ENCODE measurements at regions not wholly inside any gene's neighbourhood (a gene's known extent, or its start where the extent isn't known, plus 50 kb on each side); places are given as distances from the start of the nearest gene placed in this dataset.

DNA sequence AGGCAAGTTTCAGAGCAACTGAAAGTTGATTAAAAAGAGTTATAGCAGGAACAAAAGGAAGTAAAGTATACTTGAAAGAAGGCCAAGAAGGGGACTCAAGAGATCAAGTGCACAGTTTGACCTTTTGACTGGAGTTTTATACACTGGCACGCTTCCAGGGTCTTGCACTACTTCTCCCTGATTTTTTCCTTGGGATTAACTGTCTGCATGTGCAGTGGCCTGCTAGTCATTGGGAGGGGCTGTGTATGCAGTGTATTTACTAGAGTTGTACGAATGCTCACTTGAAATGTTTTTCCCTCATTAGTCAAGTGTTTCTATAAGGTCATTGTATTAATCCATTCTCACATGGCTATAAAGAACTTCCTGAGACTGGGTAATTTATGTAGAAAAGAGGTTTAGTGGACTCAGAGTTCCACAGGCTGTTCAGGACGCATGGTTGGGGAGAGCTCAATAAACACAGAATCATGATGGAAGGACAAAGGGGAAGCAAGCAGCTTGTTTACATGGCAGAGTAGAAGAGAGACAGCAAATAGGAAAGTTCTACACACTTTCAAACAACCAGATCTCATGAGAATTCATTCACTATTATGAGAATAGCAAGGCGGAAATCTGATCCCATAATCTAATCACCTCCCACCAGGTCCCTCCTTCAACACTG, 571.8 kb downstream of the ZPLD1 start:
- TF ChIP-seq, protein P1, sequence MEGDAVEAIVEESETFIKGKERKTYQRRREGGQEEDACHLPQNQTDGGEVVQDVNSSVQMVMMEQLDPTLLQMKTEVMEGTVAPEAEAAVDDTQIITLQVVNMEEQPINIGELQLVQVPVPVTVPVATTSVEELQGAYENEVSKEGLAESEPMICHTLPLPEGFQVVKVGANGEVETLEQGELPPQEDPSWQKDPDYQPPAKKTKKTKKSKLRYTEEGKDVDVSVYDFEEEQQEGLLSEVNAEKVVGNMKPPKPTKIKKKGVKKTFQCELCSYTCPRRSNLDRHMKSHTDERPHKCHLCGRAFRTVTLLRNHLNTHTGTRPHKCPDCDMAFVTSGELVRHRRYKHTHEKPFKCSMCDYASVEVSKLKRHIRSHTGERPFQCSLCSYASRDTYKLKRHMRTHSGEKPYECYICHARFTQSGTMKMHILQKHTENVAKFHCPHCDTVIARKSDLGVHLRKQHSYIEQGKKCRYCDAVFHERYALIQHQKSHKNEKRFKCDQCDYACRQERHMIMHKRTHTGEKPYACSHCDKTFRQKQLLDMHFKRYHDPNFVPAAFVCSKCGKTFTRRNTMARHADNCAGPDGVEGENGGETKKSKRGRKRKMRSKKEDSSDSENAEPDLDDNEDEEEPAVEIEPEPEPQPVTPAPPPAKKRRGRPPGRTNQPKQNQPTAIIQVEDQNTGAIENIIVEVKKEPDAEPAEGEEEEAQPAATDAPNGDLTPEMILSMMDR (IDR thresholded peaks at IDR 0.05): no peak
- TF ChIP-seq POLR2A (IDR thresholded peaks at IDR 0.05): no peak
